BLaER1 treated with 17β-estradiol and CSF1 and Interleukin-3, amounts not matched to agents 10 nM and 100 nM (cell line): ENCODE measurements at regions not wholly inside any gene's neighbourhood (a gene's known extent, or its start where the extent isn't known, plus 50 kb on each side); places are given as distances from the start of the nearest gene placed in this dataset.
"Not testable (repeated sequence)": the region's sequence is repeated elsewhere in the genome, so short reads cannot be mapped to it uniquely, and the experiment has no call there.

Source experiments
- H3K27ac ChIP-seq, 11 experiments: shearing (Covaris generic); formaldehyde crosslinking; 2 replicates each; pipeline ENCODE4 v1.8.1; 2022
- H3K27me3 ChIP-seq, 11 experiments: shearing (Covaris generic); formaldehyde crosslinking; 2 replicates each; pipeline ENCODE4 v1.8.1; 2022
- H3K36me3 ChIP-seq, 11 experiments: shearing (Covaris generic); formaldehyde crosslinking; 2 replicates each; pipeline ENCODE4 v1.8.1; 2022
- H3K4me1 ChIP-seq, 10 experiments: shearing (Covaris generic); formaldehyde crosslinking; 2 replicates each; pipeline ENCODE4 v1.8.1; 2022
- H3K4me2 ChIP-seq, 11 experiments: shearing (Covaris generic); formaldehyde crosslinking; 2 replicates each; pipeline ENCODE4 v1.8.1; 2022
- H3K4me3 ChIP-seq, 10 experiments: shearing (Covaris generic); formaldehyde crosslinking; 2 replicates each; pipeline ENCODE4 v1.8.1; 2022
- H3K9ac ChIP-seq, 11 experiments: shearing (Covaris generic); formaldehyde crosslinking; 2 replicates each; pipeline ENCODE4 v1.8.1; 2022
- H3K9me3 ChIP-seq, 11 experiments: shearing (Covaris generic); formaldehyde crosslinking; replicated peaks in 1 of 11; 2 replicates each; pipeline ENCODE4 v1.8.1; 2022
- H4K20me1 ChIP-seq, 11 experiments: shearing (Covaris generic); formaldehyde crosslinking; 2 replicates each; pipeline ENCODE4 v1.8.1; 2022
- Cebpa-rat ChIP-seq, 11 experiments: shearing (Covaris generic); IDR thresholded peaks; 2 replicates each; pipeline ENCODE4 v1.8.1; 2022

- H3K36me3 ChIP-seq, result no peaks in the 10 kb centered on the region
- H3K27ac ChIP-seq, result peak overlapping the region in 3 of 11 experiments; percentile 20 to 36 (median 35); a peak in 3 of 22 replicates
- H3K9me3 ChIP-seq, result peaks cover 6 to 38% (median 15%) of the 10 kb centered on the region in 11 experiments; a peak in 21 of 22 replicates
- H3K4me1 ChIP-seq, result peaks cover 0 to 37% (median 23%) of the 10 kb centered on the region in 10 experiments; a peak in 16 of 20 replicates
- no peaks in the 10 kb centered on the region for H3K27me3 ChIP-seq
- no peaks in the 10 kb centered on the region for H4K20me1 ChIP-seq
- H3K4me3 ChIP-seq, result no peak overlapping the region
- H3K9ac ChIP-seq, result no peak overlapping the region
- H3K4me2 ChIP-seq, result no peak overlapping the region
- TF ChIP-seq Cebpa-rat (IDR thresholded peaks at IDR 0.05), result no peak
Observed at GRCh38 chr12:89151536-89151935, 200.8 kb downstream of the DUSP6 start.

- not testable (repeated sequence) for H3K4me2 ChIP-seq, H3K27ac ChIP-seq, H4K20me1 ChIP-seq, H3K9ac ChIP-seq, H3K27me3 ChIP-seq, H3K36me3 ChIP-seq, H3K4me3 ChIP-seq
- H3K4me1 ChIP-seq, result peaks cover 0 to 30% (median 16%) of the 10 kb centered on the region in 10 experiments; a peak in 14 of 20 replicates
- H3K9me3 ChIP-seq, result peaks cover 6 to 38% (median 15%) of the 10 kb centered on the region in 11 experiments; a peak in 21 of 22 replicates
Observed at GRCh38 chr12:89150789-89151188, 201.5 kb downstream of the DUSP6 start.

DNA sequence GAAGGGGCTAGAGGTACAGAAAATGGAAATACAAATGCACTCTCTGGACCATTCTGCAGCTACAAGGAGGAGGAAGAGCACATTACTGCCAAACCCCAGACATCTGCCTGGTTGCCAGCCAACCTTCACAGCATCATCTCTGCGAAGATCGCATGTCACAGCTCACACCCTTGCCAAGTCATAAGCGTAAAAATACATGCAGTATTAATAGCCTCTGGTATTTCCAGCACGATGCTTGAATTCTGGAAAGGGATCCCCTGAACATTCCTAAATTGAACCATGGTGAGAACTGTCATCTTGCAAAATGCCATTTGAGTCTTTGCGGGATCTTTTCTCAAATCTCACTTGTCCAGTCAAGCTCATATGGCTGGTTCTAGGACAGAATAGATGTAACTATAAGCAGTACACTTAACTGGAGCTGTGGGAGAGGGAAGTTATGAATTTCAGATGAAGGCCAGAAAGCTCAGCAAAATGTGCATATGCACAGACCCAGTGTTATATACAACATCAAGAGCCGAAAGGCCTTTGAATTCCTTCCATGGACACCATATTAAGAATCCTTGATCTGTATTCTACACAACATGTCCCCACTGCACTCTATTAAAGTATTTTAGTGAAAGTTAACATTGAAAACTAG is 211.6 kb downstream of the DUSP6 start:
- H3K4me3 ChIP-seq, result no peak overlapping the region
- H3K4me1 ChIP-seq, result peaks cover 0 to 37% (median 6%) of the 10 kb centered on the region in 10 experiments; a peak in 12 of 20 replicates
- H3K9me3 ChIP-seq, result no peaks in the 10 kb centered on the region
- TF ChIP-seq Cebpa-rat (IDR thresholded peaks at IDR 0.05), result no peak
- H3K4me2 ChIP-seq, result no peak overlapping the region
- no peak overlapping the region for H3K27ac ChIP-seq
- no peak overlapping the region for H3K9ac ChIP-seq
- H4K20me1 ChIP-seq, result no peaks in the 10 kb centered on the region
- H3K27me3 ChIP-seq, result no peaks in the 10 kb centered on the region
- H3K36me3 ChIP-seq, result no peaks in the 10 kb centered on the region

DNA sequence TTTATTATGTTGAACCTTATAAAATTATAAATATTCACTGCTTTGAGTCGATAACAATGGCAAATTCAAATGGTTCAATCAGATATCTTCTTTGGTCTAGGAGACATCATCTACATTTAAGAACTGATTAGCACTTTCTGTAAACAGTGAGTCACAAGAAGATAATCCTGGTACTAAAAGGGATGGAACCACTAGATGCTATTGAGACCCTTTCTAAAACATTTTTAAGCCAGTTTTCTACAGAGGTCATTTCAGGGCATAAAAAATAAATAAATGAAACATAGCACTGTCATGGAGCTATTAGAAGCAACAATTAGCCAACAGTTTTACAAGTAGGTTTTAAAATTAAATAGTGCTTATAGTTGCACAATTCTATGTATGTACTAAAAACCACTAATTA is 212.2 kb downstream of the DUSP6 start:
- TF ChIP-seq Cebpa-rat (IDR thresholded peaks at IDR 0.05), result no peak
- Histone ChIP-seq H3K36me3 (no peaks in the 10 kb centered on the region), H3K9ac (no peak overlapping the region), H3K4me2 (no peak overlapping the region), H3K4me1 (peaks cover 0 to 40% (median 5%) of the 10 kb centered on the region in 10 experiments; a peak in 12 of 20 replicates), H4K20me1 (no peaks in the 10 kb centered on the region), H3K27me3 (no peaks in the 10 kb centered on the region), H3K27ac (no peak overlapping the region), H3K4me3 (no peak overlapping the region), H3K9me3 (no peaks in the 10 kb centered on the region)

DNA sequence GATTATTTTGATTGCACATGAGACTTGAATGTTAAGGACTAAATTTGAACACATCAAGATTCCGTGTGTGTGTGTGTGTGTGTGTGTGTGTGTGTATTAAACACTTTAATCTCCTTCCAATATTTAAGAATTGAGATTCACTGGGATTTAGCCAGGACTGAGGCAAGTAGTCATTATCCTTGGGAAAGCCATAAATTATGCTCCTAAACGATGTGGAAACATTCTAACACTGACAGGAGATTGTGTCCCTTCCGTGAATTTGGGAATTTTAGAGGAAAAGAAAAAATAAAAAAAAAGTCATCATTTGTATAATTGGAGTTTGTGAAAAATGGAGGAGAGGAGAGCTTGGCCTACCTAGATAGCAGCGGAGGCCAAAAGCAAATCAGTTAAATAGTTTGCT is 212.9 kb downstream of the DUSP6 start:
- no peaks in the 10 kb centered on the region for H3K36me3 ChIP-seq
- no peak for TF ChIP-seq Cebpa-rat (IDR thresholded peaks at IDR 0.05)
- H3K27ac ChIP-seq, result no peak overlapping the region
- peaks cover 0 to 42% (median 5%) of the 10 kb centered on the region in 10 experiments; a peak in 10 of 20 replicates for H3K4me1 ChIP-seq
- H3K27me3 ChIP-seq, result no peaks in the 10 kb centered on the region
- H3K9ac ChIP-seq, result no peak overlapping the region
- no peaks in the 10 kb centered on the region for H3K9me3 ChIP-seq
- H4K20me1 ChIP-seq, result no peaks in the 10 kb centered on the region
- H3K4me2 ChIP-seq, result no peak overlapping the region
- no peak overlapping the region for H3K4me3 ChIP-seq

- no peak for TF ChIP-seq Cebpa-rat (IDR thresholded peaks at IDR 0.05)
- Histone ChIP-seq H3K4me1 (peaks cover 0 to 43% (median 5%) of the 10 kb centered on the region in 10 experiments; a peak in 10 of 20 replicates), H3K27me3 (no peaks in the 10 kb centered on the region), H3K36me3 (no peaks in the 10 kb centered on the region), H3K4me2 (no peak overlapping the region), H3K9ac (no peak overlapping the region), H3K27ac (no peak overlapping the region), H3K9me3 (no peaks in the 10 kb centered on the region), H4K20me1 (no peaks in the 10 kb centered on the region), H3K4me3 (no peak overlapping the region)
Observed at GRCh38 chr12:89138048-89138852, 214.1 kb downstream of the DUSP6 start.

DNA sequence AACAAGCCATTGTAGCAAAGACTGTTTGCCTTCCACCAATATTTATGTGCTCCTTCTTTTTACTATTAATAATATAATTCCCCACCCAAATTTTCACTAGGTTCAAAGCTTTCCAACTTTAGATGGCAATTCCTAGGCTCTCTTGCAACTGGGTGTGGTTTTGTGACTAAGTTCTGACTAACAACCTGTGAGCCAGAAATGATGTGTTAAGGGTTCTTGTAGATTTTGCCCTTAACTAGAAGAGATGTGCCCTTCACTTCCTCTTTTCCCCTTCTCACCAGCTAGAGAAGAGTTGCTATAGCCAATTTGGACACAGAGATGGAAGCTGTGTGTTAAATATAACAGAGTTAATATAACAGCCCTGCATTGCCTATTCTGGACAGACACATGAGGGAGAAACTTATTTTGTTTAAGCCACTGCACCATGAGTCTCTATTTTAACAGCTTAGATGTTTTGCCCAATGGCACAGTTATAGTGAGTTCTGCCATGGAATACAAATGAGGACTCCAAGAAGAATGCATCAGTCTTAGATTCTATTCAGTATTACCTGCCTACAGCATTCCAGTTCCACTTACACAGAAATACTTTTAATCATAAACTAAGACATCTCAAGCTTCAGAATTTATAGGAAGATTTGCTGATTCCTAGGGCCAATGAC is 216.2 kb downstream of the DUSP6 start:
- peak overlapping the region in 5 of 11 experiments; percentile 20 to 68 (median 63); a peak in 11 of 22 replicates for H3K4me2 ChIP-seq
- no peak for TF ChIP-seq Cebpa-rat (IDR thresholded peaks at IDR 0.05)
- H3K36me3 ChIP-seq, result no peaks in the 10 kb centered on the region
- H4K20me1 ChIP-seq, result no peaks in the 10 kb centered on the region
- no peaks in the 10 kb centered on the region for H3K9me3 ChIP-seq
- peak overlapping the region in 3 of 11 experiments; percentile 34 to 49 (median 40); a peak in 4 of 22 replicates for H3K27ac ChIP-seq
- H3K9ac ChIP-seq, result no peak overlapping the region
- peaks cover 0 to 32% (median 5%) of the 10 kb centered on the region in 10 experiments; a peak in 10 of 20 replicates for H3K4me1 ChIP-seq
- no peak overlapping the region for H3K4me3 ChIP-seq
- H3K27me3 ChIP-seq, result no peaks in the 10 kb centered on the region

DNA sequence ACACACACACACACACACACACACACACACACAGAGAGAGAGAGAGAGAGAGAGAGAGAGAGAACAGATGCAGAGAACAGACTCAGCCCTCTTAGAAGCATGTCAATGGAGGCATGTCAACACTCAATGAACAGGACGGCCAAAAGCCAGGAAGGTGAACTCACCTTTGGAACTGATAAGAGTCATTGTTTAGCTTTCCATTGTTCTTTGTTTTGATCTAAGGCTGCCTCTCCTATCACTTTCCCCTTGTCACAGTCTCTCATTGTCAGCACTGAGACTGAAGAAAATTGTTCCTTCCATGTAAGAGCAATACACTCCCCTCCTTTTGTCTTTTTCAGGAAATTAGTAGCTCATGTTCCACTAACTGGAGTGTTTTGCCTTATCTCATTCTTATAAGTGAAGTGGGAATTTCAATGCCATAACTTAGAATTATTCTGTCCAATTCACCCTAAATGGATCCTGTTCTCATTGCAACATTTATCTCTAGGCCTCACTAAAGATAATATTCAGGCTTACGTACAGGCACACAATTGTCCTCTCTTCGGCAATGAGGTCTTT is 218.0 kb downstream of the DUSP6 start:
- H3K4me3 ChIP-seq, result no peak overlapping the region
- no peak overlapping the region for H3K4me2 ChIP-seq
- peaks cover 0 to 32% (median 5%) of the 10 kb centered on the region in 10 experiments; a peak in 10 of 20 replicates for H3K4me1 ChIP-seq
- no peaks in the 10 kb centered on the region for H4K20me1 ChIP-seq
- H3K9me3 ChIP-seq, result no peaks in the 10 kb centered on the region
- no peak for TF ChIP-seq Cebpa-rat (IDR thresholded peaks at IDR 0.05)
- H3K36me3 ChIP-seq, result no peaks in the 10 kb centered on the region
- H3K27me3 ChIP-seq, result no peaks in the 10 kb centered on the region
- no peak overlapping the region for H3K27ac ChIP-seq
- H3K9ac ChIP-seq, result no peak overlapping the region
